SK-N-SH (cell line): ENCODE measurements at regions not wholly inside any gene's neighbourhood (a gene's known extent, or its start where the extent isn't known, plus 50 kb on each side); places are given as distances from the start of the nearest gene placed in this dataset.

Experiments
- CTCF ChIA-PET: fragments of 300-600, 350-600 bp; formaldehyde crosslinking; extraction: SDS; loops from one replicate; lab custom pipeline; 2021; lab: Yijun Ruan, JAX
- POLR2A ChIA-PET: fragments of 350-600 bp; sonication (Branson Sonifier 250); formaldehyde crosslinking; extraction: SDS; loops from one replicate; lab custom pipeline; 2020; ENCODE audit warnings: antibody characterized with exemption, inconsistent platforms; lab: Yijun Ruan, JAX
- DNase-seq: peaks from one replicate; pipeline ENCODE4 v3.0.0; 2012
- H2AFZ ChIP-seq: fragments of 200-600 bp; sonication (generic); 2 replicates; pipeline ENCODE4 v1.8.1; 2016; ENCODE audit warnings: antibody characterized with exemption, mild to moderate bottlenecking, low read depth
- H3F3A ChIP-seq: fragments of 200-600 bp; sonication (generic); replicated peaks from 2 replicates; pipeline ENCODE3; 2016; ENCODE audit warnings: antibody characterized with exemption, mild to moderate bottlenecking; ENCODE audit not compliant: insufficient read depth
- H3K27ac ChIP-seq, 2 experiments: fragments of 200-500 bp in 1 of 2; fragments of 200-600 bp in 1 of 2; sonication (Bioruptor generic) in 1 of 2; sonication (generic), shearing (Covaris generic) in 1 of 2; 2 replicates each; pipeline versions ENCODE4 v1.5.1 to v1.6.1; 2014 to 2016; ENCODE audit warnings: low read depth in 2 of 2, inconsistent platforms in 1 of 2, low read length in 1 of 2, mild to moderate bottlenecking in 1 of 2, mixed read lengths in 1 of 2
- H3K27me3 ChIP-seq: fragments of 200-600 bp; sonication (generic), shearing (Covaris generic); 2 replicates; pipeline ENCODE4 v1.6.1; 2016; ENCODE audit warnings: mixed run types; ENCODE audit not compliant: insufficient read depth
- H3K36me3 ChIP-seq, 2 experiments: fragments of 200-500 bp in 1 of 2; fragments of 200-600 bp in 1 of 2; sonication (Bioruptor generic) in 1 of 2; sonication (generic) in 1 of 2; replicated peaks in 1 of 2; 2 replicates each; pipeline versions ENCODE3 to v1.5.1; 2014 to 2016; ENCODE audit warnings: low read length in 1 of 2, mild to moderate bottlenecking in 1 of 2; ENCODE audit not compliant: insufficient read depth in 2 of 2, control insufficient read depth in 1 of 2
- H3K4me1 ChIP-seq, 2 experiments: fragments of 200-500 bp in 1 of 2; fragments of 200-600 bp in 1 of 2; sonication (Bioruptor generic) in 1 of 2; sonication (generic), shearing (Covaris generic) in 1 of 2; 2 replicates each; pipeline versions ENCODE4 v1.5.1 to v1.6.1; 2014 to 2016; ENCODE audit warnings: low read depth in 1 of 2, low read length in 1 of 2, mixed run types in 1 of 2; ENCODE audit not compliant: insufficient read depth in 2 of 2, control insufficient read depth in 1 of 2
- H3K4me2 ChIP-seq: fragments of 200-600 bp; sonication (generic), shearing (Covaris generic); 2 replicates; pipeline ENCODE4 v1.6.1; 2017; ENCODE audit warnings: mixed run types
- H3K4me3 ChIP-seq, 2 experiments: fragments of 200-500 bp in 1 of 2; fragments of 200-600 bp in 1 of 2; sonication (Bioruptor generic) in 1 of 2; sonication (generic), shearing (Covaris generic) in 1 of 2; 2 replicates each; pipeline versions ENCODE4 v1.5.1 to v1.8.1; 2014 to 2016; ENCODE audit warnings: low read depth in 2 of 2, inconsistent platforms in 1 of 2, low read length in 1 of 2, mild to moderate bottlenecking in 1 of 2, mixed read lengths in 1 of 2, moderate library complexity in 1 of 2
- H3K79me2 ChIP-seq: fragments of 200-600 bp; sonication (generic); 2 replicates; pipeline ENCODE4 v1.8.1; 2017; ENCODE audit warnings: mild to moderate bottlenecking; ENCODE audit not compliant: insufficient read depth
- H3K9ac ChIP-seq: fragments of 200-600 bp; sonication (generic); 2 replicates; pipeline ENCODE4 v1.6.1; 2017; ENCODE audit warnings: mixed run types
- H3K9me2 ChIP-seq: fragments of 200-600 bp; sonication (generic); 2 replicates; pipeline ENCODE4 v1.6.1; 2017; ENCODE audit warnings: mixed run types
- H3K9me3 ChIP-seq: fragments of 200-600 bp; sonication (generic); 2 replicates; pipeline ENCODE4 v1.6.1; 2017; ENCODE audit warnings: mixed run types, mild to moderate bottlenecking, moderate library complexity
- H4K20me1 ChIP-seq: fragments of 200-600 bp; sonication (generic); 2 replicates; pipeline ENCODE4 v1.6.1; 2017; ENCODE audit warnings: mild to moderate bottlenecking, mixed run types; ENCODE audit not compliant: insufficient read depth
- CTCF ChIP-seq: fragments of 200-600 bp; sonication (generic); IDR thresholded peaks from 2 replicates; pipeline ENCODE4 v1.6.1; 2017; ENCODE audit warnings: antibody characterized with exemption, mild to moderate bottlenecking, moderate library complexity
- ELF1 ChIP-seq: IDR thresholded peaks from 2 replicates; pipeline ENCODE4 v1.4.0; 2012
- EZH2phosphoT487 ChIP-seq: fragments of 200-600 bp; sonication (generic); IDR thresholded peaks from 2 replicates; pipeline ENCODE4 v1.6.1; 2017; ENCODE audit warnings: low read depth, mixed run types, mild to moderate bottlenecking, antibody characterized with exemption, moderate library complexity, borderline replicate concordance
- FOXJ3 ChIP-seq: sonication (generic); formaldehyde crosslinking; IDR thresholded peaks from 2 replicates; pipeline ENCODE4 v1.5.1; 2020; ENCODE audit warnings: mild to moderate bottlenecking, missing genetic modification reagents
- FOXM1 ChIP-seq: IDR thresholded peaks from 2 replicates; pipeline ENCODE4 v1.4.0; 2012; ENCODE audit warnings: low read depth, mild to moderate bottlenecking
- MXI1 ChIP-seq: IDR thresholded peaks from 2 replicates; pipeline ENCODE4 v1.6.1; 2012; ENCODE audit warnings: mild to moderate bottlenecking, low read depth, low read length, improper control_type of control experiment
- POLR2AphosphoS5 ChIP-seq: IDR thresholded peaks from 2 replicates; pipeline ENCODE4 v1.6.1; 2012; ENCODE audit warnings: low read depth, low read length
- RCOR1 ChIP-seq: fragments of 150-350 bp; IDR thresholded peaks from 2 replicates; pipeline ENCODE4 v1.6.1; 2017; ENCODE audit warnings: antibody characterized with exemption, low read length
- REST ChIP-seq: IDR thresholded peaks from 2 replicates; pipeline ENCODE4 v1.6.1; 2012; ENCODE audit warnings: mild to moderate bottlenecking, low read depth, low read length, moderate library complexity
- RXRA ChIP-seq: IDR thresholded peaks from 2 replicates; pipeline ENCODE4 v1.4.0; 2012; ENCODE audit warnings: low read depth, mild to moderate bottlenecking, borderline replicate concordance
- TAF1 ChIP-seq: IDR thresholded peaks from 2 replicates; pipeline ENCODE4 v1.6.1; 2012; ENCODE audit warnings: low read depth, mild to moderate bottlenecking, low read length, moderate library complexity, borderline replicate concordance
- TCF12 ChIP-seq: IDR thresholded peaks from 2 replicates; pipeline ENCODE4 v1.4.0; 2012
- YY1 ChIP-seq: IDR thresholded peaks from 2 replicates; pipeline ENCODE4 v1.4.0; 2012; ENCODE audit warnings: low read depth, mild to moderate bottlenecking
- WGBS: methylation state at CpG from one replicate; pipeline ENCODE4 v1.1.6; 2017; ENCODE audit warnings: low lambda C conversion rate; 5-methylcytosine and 5-hydroxymethylcytosine counted together
- TF ChIP-seq, protein P1 (sequence below): IDR thresholded peaks from 2 replicates; pipeline ENCODE4 v1.4.0; 2012; ENCODE audit warnings: low read depth

GRCh38 chr6:8904754-8905153, 469.4 kb upstream of the SLC35B3 start:
- H3K4me3 ChIP-seq: no peak overlapping the region
- CTCF ChIA-PET: interaction anchor here (0.7 to 1.3 kb wide), 4 partner anchors 10 to 405 kb away, joined by 3 to 4 read pairs (median 4); no protein-coding TSS in a partner anchor
- TF ChIP-seq FOXJ3 (CRISPR knock-in tag) (no peak), RCOR1 (no peak), CTCF (peak; percentile 34; the same call in 1 of the 2 replicates)
- TF ChIP-seq, all 33 proteins: peak for 1
- 0 out of 4 replicates have a peak, but pooled peaks cover 0 to 3% of the 10 kb centered on the region in 2 experiments for H3K4me1 ChIP-seq
- DNase-seq: peak; percentile 12
- H3K79me2 ChIP-seq: no peaks in the 10 kb centered on the region
- H3K9ac ChIP-seq: no peak overlapping the region
- 0% methylated on average over 3 of the region's 3 CpGs for WGBS
- H3K9me2 ChIP-seq: no peaks in the 10 kb centered on the region
- no peaks in the 10 kb centered on the region for H3K9me3 ChIP-seq
- H3K36me3 ChIP-seq: no peaks in the 10 kb centered on the region
- H3K27me3 ChIP-seq: no peaks in the 10 kb centered on the region
- POLR2A ChIA-PET: no interaction called here
- no peaks in the 10 kb centered on the region for H4K20me1 ChIP-seq
- H3F3A ChIP-seq: no peaks in the 10 kb centered on the region
- H2AFZ ChIP-seq: no peak overlapping the region
- H3K4me2 ChIP-seq: no peak overlapping the region
- H3K27ac ChIP-seq: no peak overlapping the region

- no peaks in the 10 kb centered on the region for H3K36me3 ChIP-seq
- no peak overlapping the region for H3K9ac ChIP-seq
- H3K4me2 ChIP-seq: no peak overlapping the region
- no peaks in the 10 kb centered on the region for H3K27me3 ChIP-seq
- no peak overlapping the region for H3K4me3 ChIP-seq
- H3F3A ChIP-seq: no peaks in the 10 kb centered on the region
- WGBS: 12% methylated on average over 3 of the region's 3 CpGs
- H4K20me1 ChIP-seq: no peaks in the 10 kb centered on the region
- H3K9me2 ChIP-seq: no peaks in the 10 kb centered on the region
- 0 out of 4 replicates have a peak, but pooled peaks cover 0 to under 1% of the 10 kb centered on the region in 2 experiments for H3K4me1 ChIP-seq
- H3K9me3 ChIP-seq: no peaks in the 10 kb centered on the region
- H2AFZ ChIP-seq: no peak overlapping the region
- H3K27ac ChIP-seq: no peak overlapping the region
- no peak for DNase-seq
- no peaks in the 10 kb centered on the region for H3K79me2 ChIP-seq
- ChIA-PET CTCF (no interaction called here), POLR2A (no interaction called here)
- TF ChIP-seq REST: no peak
- no peak for TF ChIP-seq YY1
- TF ChIP-seq POLR2AphosphoS5: no peak
- TF ChIP-seq FOXM1: no peak
- TF ChIP-seq, protein P1, sequence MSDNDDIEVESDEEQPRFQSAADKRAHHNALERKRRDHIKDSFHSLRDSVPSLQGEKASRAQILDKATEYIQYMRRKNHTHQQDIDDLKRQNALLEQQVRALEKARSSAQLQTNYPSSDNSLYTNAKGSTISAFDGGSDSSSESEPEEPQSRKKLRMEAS: no peak
- no peak for TF ChIP-seq EZH2phosphoT487
- TF ChIP-seq TAF1: no peak
- no peak for TF ChIP-seq RXRA
- TF ChIP-seq MXI1: no peak
- no peak for TF ChIP-seq ELF1
- TF ChIP-seq TCF12: no peak
These were observed 464.7 kb upstream of the SLC35B3 start for GRCh38 chr6:8900056-8900455.
